Stimulated activated CD4-positive, alpha-beta T cell treated with anti-CD3 and anti-CD28 coated beads, Interleukin-1b, Interleukin-23, amount 100 ng/mL, for 1 hour (primary cell): ENCODE measurements at regions not wholly inside any gene's neighbourhood (a gene's known extent, or its start where the extent isn't known, plus 50 kb on each side); places are given as distances from the start of the nearest gene placed in this dataset.

Source experiments
- DNase-seq, 2 donors: peaks; one replicate each; pipeline ENCODE4 v3.0.0-alpha.2; 2020; ENCODE audit warnings: low read depth in 2 of 2

DNA sequence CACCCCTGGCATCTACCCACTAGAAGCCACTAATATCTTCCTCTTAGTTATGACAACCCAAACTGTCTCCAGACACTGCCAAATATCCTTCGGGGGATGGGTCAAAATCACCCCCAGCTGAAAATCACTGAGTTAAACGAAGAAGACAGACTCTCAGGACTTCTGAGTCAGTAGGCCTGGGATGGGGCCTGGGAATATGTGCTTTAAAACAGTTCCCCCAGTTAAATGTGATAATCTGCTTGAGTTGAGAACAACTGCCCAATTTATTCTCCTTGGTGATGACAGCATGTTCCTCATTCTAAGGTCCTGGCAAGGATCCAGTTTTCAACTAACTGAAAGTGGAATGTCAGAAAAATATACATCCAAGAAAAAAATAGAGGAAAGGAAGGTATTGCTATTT, 52.4 kb downstream of the CBLL2 start:
- DNase-seq, result no peak

- DNase-seq, result no peak
Observed at GRCh38 chrX:22329783-22330182, 57.1 kb downstream of the CBLL2 start.

GRCh38 chrX:22338740-22339139, 66.0 kb downstream of the CBLL2 start:
- DNase-seq, result no peak

GRCh38 chrX:22339459-22339858, 66.7 kb downstream of the CBLL2 start:
- DNase-seq, result no peak

DNA sequence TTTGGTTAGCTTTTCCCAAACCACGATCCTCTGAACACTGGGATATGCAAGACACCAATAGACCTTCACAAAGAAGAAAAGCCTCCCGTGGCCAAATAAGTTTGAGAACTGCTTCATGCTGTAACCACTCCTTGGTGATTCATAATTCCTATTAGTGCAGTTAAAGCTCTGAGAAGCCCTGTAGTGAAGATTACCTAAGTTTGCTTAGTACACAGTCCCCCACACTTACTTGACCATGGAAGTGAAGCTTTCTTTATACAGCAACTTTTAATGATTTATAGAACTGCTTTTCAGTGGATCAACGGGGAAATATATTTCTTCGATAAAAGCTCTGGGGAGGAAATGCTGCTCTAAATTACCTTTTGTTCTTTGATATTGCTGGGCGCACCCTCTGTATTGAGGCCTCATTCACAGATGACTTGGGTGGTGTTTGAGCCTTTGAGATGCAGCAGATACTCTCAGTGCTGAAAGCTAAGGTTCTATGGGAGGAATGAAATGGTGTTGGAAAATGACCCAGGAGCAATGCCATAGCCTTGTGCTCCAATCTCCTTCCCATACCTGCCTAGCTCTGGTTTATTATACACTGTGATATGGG, 67.4 kb downstream of the CBLL2 start:
- no peak for DNase-seq

- no peak for DNase-seq
Observed at GRCh38 chrX:22343192-22343591, 70.5 kb downstream of the CBLL2 start.

DNA sequence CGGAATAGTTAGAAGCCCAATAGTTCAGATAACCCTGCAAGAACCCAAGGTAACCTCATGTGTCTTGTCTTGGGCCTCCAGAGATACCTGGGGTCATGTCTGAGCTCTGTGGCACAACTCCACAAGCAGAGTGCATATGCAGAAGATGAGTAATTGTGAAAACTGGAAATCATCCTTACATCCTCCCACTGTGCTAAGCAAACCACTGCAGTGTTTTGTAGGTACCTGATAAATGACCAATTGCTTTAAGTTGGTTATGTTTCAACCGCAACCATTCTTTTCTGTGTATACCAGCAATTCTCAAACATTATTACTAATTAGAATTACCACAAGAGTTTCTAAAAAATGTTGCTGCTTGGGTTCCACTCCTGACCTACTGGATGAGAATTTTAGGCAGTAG, 73.2 kb downstream of the CBLL2 start:
- DNase-seq, result no peak

- no peak for DNase-seq
Observed at GRCh38 chrX:22347491-22347890, 74.8 kb downstream of the CBLL2 start.

- no peak for DNase-seq
Observed at GRCh38 chrX:22349116-22349515, 76.4 kb downstream of the CBLL2 start.

GRCh38 chrX:22351076-22351475, 78.4 kb downstream of the CBLL2 start:
- no peak for DNase-seq

- no peak for DNase-seq
Observed at GRCh38 chrX:22351966-22352365, 79.3 kb downstream of the CBLL2 start.

DNA sequence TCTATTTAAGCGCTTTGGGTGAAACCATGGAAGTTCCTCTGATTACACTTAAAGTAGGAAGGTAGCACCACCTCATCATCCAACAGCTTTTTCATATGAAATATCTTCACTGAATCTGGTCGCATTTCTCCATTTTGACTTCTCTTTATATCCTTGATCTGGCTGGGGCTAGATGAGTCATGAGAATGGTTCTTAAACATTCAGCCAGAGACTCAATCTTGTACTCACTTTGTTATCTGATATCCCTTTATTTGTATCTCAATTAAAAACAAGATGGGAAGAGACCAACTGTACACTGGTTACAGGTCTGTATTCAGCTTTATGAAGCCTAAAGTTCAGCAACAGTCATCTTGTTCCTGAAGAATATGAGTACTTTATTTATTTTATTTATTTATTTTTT, 84.9 kb downstream of the CBLL2 start:
- no peak for DNase-seq

DNA sequence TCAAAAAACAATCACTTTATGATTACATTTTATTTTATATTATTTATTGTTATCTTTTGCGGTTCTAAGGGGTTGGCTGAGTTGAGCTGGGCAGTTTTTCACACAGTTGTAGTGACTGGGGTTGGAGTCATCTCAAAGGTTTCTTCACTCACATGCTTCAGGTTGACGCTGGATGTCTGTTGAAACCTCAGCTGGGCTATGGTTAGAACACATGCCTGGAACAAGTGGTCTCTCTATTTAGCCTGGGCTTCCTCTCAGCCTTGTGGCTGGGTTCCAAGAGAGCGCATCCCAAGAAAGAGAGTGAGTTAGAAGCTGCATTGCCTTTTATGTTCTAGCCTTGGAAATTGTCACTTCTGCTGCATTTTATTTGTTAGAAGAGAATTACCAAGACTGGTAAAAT, 87.4 kb downstream of the CBLL2 start:
- DNase-seq, result no peak

- no peak for DNase-seq
Observed at GRCh38 chrX:22365460-22365859, 92.7 kb downstream of the CBLL2 start.

GRCh38 chrX:22366166-22366702, 93.5 kb downstream of the CBLL2 start:
- no peak for DNase-seq

DNA sequence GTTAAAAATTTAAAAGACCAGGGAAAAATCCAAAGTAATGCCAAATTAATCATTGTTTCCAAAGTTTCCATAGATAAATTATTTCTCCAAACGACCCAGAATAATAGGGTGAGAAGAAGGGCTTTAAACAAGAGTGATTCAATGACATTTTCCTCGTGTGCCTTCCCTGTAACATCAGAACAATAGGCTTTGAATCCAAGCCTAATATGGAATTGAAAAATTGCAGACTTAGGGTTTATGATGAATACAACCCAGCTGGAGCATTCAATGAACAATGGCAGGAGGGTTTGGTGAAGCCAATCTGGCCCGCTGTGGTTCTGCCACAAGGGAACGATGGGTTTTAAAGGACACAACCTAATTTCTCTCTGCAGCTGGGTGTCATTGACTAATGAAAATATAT, 94.2 kb downstream of the CBLL2 start:
- no peak for DNase-seq

GRCh38 chrX:22373094-22373493, 100.4 kb downstream of the CBLL2 start:
- DNase-seq, result no peak

- no peak for DNase-seq
Observed at GRCh38 chrX:22373766-22374165, 101.1 kb downstream of the CBLL2 start.

DNA sequence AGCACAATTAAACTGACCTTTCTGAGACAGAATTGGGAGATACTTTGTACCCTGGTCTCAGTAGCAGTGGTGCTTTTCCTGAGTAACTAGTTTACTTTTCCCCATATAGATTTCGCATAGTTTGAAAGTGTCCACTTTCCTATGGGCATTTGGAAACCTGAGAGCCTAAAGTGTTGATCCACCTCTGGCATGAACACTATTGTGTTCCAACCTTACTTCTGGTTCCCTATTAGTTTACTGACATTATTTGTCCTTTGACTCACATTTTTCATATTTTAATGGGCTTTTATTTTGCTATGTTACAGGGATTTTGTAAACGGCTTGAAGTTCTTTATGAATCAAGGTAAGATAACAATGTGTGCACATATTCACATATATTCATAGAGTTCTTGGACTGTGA, 103.7 kb downstream of the CBLL2 start:
- DNase-seq, result no peak

DNA sequence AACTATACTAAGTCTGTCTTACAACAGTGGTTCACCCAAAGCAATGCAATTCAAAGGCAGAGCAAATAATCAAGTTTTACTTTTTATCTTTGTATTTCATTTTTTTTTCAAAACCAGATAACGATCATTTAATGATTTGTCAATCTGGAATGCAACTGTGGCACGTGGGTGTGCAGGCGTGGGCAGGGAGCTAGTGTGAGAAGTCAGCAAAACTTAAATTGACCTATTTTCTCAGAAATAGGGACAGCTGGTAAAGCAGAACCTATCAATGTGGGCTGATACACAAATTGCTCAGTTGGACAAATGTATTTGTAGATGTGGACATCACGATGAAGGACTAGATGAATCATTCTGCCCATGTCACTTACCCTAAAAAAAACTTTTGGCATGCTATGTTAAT, 105.6 kb downstream of the CBLL2 start:
- no peak for DNase-seq

DNA sequence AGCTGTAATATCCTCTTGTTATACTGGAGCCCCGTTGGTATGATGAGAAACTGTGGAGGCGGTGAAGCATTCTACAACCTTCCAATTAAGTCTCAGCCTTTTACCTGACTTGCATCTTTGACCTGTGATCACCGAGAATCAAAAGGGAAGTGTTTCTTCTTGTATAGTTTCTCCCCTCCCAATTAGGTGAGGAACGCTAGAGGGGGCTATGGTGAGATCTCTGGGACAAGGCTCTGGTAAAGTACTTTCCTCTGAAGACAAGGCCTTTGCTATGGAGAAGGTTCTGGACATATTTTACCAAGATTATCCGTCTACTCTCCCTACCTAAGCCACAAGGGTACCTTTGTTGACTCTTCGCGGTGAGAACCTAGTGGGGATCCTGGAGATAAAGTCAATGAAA, 111.3 kb downstream of the CBLL2 start:
- DNase-seq, result no peak

GRCh38 chrX:22389556-22390179, 117.0 kb downstream of the CBLL2 start:
- DNase-seq, result no peak

DNA sequence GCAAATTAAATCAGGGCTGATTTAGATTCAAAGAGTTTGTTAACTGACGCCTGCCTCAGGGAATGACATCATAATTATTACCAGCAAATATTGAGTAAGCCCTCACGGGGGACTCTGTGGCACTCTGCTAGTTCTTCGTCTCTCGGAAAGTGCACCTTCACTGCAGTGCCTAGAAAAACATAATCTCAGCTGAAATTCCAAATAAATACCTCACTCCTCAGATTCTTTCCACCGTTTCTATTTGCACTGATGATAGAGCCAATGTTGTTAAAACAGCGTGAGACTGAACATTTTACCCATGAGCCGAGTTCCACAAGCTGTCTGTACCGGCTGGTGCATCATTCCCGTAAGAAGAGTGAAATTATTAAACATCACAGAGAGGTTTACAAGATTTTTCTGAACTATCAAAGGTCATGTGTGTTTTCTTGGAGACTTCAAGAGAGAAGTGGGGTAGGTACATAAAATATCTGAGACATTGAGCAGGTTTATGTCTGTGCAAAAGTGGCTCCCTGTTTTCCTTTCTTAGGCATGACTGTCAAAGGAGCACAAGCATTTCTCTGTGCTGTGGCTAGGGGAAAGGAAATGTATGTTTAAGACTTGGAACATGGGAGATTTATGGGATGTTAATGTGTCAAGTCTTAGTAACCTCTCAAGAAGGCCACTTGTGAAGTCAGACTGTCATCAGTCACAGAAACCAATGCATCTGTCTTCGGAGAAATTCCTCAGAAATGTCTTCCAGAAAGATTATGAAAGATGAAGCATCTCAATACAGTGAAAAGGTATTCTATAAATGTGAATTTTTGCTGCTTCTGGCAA, 119.6 kb downstream of the CBLL2 start:
- DNase-seq, result no peak
